ENCODE measurements at regions not wholly inside any gene's neighbourhood (a gene's known extent, or its start where the extent isn't known, plus 50 kb on each side); places are given as distances from the start of the nearest gene placed in this dataset.

DNA sequence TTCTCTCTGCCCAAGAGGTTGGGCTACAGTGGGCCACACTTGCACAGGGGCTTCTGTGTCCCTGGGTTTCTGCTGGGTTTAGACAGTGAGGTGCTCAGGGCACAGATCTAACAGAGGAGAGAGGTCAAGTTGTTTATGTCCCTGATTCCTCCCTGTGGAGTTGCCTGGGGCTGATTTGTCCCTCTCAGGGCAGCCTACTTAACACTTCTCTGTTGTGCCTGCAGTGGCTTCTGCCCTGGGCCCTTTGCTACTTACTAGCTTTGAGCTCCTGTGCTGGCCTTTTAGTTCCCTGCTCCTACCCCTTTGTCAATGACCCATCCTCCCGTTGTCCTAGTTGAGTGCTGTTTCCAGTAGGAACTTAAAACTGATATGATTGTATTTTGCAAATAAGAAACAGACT is 114.0 kb upstream of the RGMA start:
- TF ChIP-seq, protein P1, sequence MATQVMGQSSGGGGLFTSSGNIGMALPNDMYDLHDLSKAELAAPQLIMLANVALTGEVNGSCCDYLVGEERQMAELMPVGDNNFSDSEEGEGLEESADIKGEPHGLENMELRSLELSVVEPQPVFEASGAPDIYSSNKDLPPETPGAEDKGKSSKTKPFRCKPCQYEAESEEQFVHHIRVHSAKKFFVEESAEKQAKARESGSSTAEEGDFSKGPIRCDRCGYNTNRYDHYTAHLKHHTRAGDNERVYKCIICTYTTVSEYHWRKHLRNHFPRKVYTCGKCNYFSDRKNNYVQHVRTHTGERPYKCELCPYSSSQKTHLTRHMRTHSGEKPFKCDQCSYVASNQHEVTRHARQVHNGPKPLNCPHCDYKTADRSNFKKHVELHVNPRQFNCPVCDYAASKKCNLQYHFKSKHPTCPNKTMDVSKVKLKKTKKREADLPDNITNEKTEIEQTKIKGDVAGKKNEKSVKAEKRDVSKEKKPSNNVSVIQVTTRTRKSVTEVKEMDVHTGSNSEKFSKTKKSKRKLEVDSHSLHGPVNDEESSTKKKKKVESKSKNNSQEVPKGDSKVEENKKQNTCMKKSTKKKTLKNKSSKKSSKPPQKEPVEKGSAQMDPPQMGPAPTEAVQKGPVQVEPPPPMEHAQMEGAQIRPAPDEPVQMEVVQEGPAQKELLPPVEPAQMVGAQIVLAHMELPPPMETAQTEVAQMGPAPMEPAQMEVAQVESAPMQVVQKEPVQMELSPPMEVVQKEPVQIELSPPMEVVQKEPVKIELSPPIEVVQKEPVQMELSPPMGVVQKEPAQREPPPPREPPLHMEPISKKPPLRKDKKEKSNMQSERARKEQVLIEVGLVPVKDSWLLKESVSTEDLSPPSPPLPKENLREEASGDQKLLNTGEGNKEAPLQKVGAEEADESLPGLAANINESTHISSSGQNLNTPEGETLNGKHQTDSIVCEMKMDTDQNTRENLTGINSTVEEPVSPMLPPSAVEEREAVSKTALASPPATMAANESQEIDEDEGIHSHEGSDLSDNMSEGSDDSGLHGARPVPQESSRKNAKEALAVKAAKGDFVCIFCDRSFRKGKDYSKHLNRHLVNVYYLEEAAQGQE (IDR thresholded peaks at IDR 0.05; ENCODE audit: insufficient read depth in 1 of 2, low read depth in 2 of 2, low read length in 2 of 2) = no peak

DNA sequence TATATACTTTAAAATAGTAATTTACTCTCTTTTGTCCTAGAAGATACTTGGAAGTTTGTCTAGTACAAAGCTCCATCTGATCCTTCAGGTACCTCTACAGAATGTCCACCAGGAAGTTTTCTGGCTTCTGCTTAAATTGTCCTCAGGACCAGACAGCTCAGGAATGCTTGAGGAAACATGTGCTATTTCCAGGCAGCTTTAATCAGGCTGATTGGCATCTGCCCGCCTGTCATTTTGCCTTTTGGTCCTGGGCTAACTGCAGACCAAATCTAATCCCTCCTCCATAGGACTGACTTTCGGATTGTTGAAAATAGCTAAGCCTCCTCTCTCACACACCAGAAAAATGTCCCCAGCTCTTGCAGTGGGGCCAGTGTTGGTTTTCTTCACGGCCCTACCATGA is 113.4 kb upstream of the RGMA start:
- TF ChIP-seq FOXP2 (optimal IDR thresholded peaks at IDR 0.05; ENCODE audit: borderline replicate concordance, extremely low read depth, extremely low read length, insufficient read depth) = no peak
- no peak for TF ChIP-seq TAF1 (IDR thresholded peaks at IDR 0.05; ENCODE audit: borderline replicate concordance, insufficient read depth, low read length)
- no peak for TF ChIP-seq SIN3A (IDR thresholded peaks at IDR 0.05; ENCODE audit: borderline replicate concordance, insufficient read depth, low read length)
- no peak for TF ChIP-seq POLR2AphosphoS5 (IDR thresholded peaks at IDR 0.05; ENCODE audit: low read depth, low read length)
- TF ChIP-seq, protein P1 (IDR thresholded peaks at IDR 0.05; ENCODE audit: insufficient read depth in 1 of 2, low read depth in 2 of 2, low read length in 2 of 2) = no peak

DNA sequence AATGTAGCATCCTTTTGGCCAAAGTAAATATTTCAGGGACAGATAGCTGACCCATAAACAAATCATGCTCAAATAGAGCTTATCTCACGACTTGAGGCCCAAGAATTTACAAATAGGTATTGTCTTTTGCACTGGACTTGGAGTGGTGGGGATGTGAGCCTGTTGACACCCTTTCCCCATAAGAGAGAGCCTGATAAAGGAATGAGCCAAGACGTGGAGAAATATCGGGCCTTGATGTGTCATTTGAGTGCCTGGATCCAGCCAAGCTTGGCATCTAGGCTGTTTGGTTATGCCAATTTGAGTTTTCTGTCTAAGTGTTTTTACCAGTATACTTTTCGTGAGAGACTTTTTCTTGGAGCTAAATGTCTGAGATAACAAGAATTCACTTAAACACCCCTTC is 112.9 kb upstream of the RGMA start:
- TF ChIP-seq, protein P1 (IDR thresholded peaks at IDR 0.05; ENCODE audit: insufficient read depth in 1 of 2, low read depth in 2 of 2, low read length in 2 of 2) = no peak
- TF ChIP-seq POLR2AphosphoS5 (IDR thresholded peaks at IDR 0.05; ENCODE audit: low read depth, low read length) (no peak), SIN3A (IDR thresholded peaks at IDR 0.05; ENCODE audit: borderline replicate concordance, insufficient read depth, low read length) (no peak), TAF1 (IDR thresholded peaks at IDR 0.05; ENCODE audit: borderline replicate concordance, insufficient read depth, low read length) (no peak), FOXP2 (optimal IDR thresholded peaks at IDR 0.05; ENCODE audit: borderline replicate concordance, extremely low read depth, extremely low read length, insufficient read depth) (no peak)

DNA sequence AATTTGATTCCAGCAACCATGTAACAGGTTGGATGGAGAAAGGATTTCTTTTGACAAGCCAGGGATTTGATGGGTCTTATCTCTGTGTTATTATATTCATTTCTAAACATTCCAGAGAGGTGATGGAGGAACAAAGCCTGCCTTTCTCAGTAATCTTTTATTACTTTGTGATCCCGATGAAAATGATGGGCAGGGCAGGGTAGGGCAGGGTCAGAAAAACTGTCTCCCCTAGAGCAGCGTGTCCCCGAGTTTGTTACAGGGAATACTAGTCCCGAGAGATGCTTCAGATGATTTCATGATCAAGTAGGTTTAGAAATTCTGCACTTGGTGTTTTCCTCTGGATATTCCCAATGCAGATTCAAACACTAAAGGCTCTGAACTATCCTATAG is 111.8 kb upstream of the RGMA start:
- TF ChIP-seq SIN3A (IDR thresholded peaks at IDR 0.05; ENCODE audit: borderline replicate concordance, insufficient read depth, low read length) = no peak
- TF ChIP-seq FOXP2 (optimal IDR thresholded peaks at IDR 0.05; ENCODE audit: borderline replicate concordance, extremely low read depth, extremely low read length, insufficient read depth) = no peak
- TF ChIP-seq, protein P1 (IDR thresholded peaks at IDR 0.05; ENCODE audit: insufficient read depth in 1 of 2, low read depth in 2 of 2, low read length in 2 of 2) = no peak

DNA sequence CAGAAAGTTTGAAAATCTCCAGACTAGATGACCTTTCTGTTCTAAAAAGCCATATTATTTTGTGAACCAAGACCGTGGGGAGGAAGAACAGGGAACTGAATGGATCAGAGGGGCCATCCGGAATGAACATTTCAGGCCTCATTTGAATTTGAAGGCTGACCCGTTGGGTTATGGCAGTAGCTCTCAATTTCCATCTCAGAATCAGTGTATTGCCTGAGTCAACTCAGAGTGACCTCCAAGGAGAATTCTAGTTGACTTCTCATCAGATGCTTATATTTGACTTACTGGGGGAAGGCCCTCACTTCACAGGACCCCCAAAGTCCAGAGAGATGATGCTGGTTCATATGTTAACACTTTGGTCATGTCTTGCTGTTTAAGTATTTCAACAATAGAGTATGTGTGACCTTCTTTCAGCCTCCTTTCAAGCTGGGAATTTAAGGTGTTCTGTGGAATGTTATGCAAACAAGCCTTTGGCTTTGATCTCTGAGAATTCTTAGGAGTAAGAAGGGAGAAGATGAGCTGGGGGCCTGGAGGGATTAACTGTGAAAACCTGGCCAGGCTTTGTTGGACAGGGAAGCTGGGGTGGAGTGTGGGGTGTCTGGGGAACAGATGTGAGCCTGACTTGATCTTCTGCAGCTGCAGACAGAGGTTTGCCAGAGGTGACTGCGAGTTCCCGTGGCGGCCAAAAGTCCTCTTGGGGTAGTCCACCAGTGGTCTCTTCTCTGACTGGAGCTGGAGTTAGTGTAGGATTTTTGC is 111.2 kb upstream of the RGMA start:
- no peak for TF ChIP-seq SIN3A (IDR thresholded peaks at IDR 0.05; ENCODE audit: borderline replicate concordance, insufficient read depth, low read length)
- TF ChIP-seq, protein P1 (IDR thresholded peaks at IDR 0.05; ENCODE audit: insufficient read depth in 1 of 2, low read depth in 2 of 2, low read length in 2 of 2) = no peak
- TF ChIP-seq TAF1 (IDR thresholded peaks at IDR 0.05; ENCODE audit: borderline replicate concordance, insufficient read depth, low read length) = no peak
- TF ChIP-seq FOXP2 (optimal IDR thresholded peaks at IDR 0.05; ENCODE audit: borderline replicate concordance, extremely low read depth, extremely low read length, insufficient read depth) = no peak
- TF ChIP-seq POLR2AphosphoS5 (IDR thresholded peaks at IDR 0.05; ENCODE audit: low read depth, low read length) = no peak

Measured in PFSK-1 (cell line).